Effector memory CD8-positive, alpha-beta T cell (primary cell): ENCODE measurements at regions not wholly inside any gene's neighbourhood (a gene's known extent, or its start where the extent isn't known, plus 50 kb on each side); places are given as distances from the start of the nearest gene placed in this dataset.
A peak's percentile ranks its signal among the peaks of the same experiment; 100 is the strongest.

Experiments used
- ATAC-seq: fragments of 150-1000 bp; cut with Tn5 transposase; replicated peaks from 2 replicates; pipeline ENCODE4 v1.10.0; 2021; ENCODE audit warnings: mild to moderate bottlenecking, moderate library complexity
- DNase-seq, 3 experiments: peaks; one replicate each; pipeline ENCODE4 v3.0.0; 2021
- H3K27ac Mint-ChIP-seq, 2 donors: one replicate each; pipeline ENCODE4 v1.8.0; 2022; ENCODE audit warnings: mild to moderate bottlenecking in 2 of 2, mixed read lengths in 2 of 2, moderate library complexity in 2 of 2
- H3K27me3 Mint-ChIP-seq, 2 donors: one replicate each; pipeline ENCODE4 v1.8.0; 2022; ENCODE audit warnings: mixed read lengths in 2 of 2
- H3K36me3 Mint-ChIP-seq: one replicate; pipeline ENCODE4 v1.8.0; 2022; ENCODE audit warnings: mild to moderate bottlenecking, moderate library complexity, mixed read lengths; ENCODE audit not compliant: insufficient read depth
- H3K4me1 Mint-ChIP-seq, 2 donors: one replicate each; pipeline ENCODE4 v1.8.0; 2022; ENCODE audit warnings: low read depth in 2 of 2, mixed read lengths in 2 of 2
- H3K4me3 Mint-ChIP-seq, 2 donors: one replicate each; pipeline ENCODE4 v1.8.0; 2022; ENCODE audit warnings: mild to moderate bottlenecking in 2 of 2, mixed read lengths in 2 of 2, moderate library complexity in 2 of 2
- H3K9me3 Mint-ChIP-seq, 2 donors: one replicate each; pipeline ENCODE4 v1.8.0; 2022; ENCODE audit warnings: mixed read lengths in 2 of 2

GRCh38 chr2:215598376-215598975, 162.6 kb upstream of the FN1 start:
- ATAC-seq (no peak), DNase-seq (no peak)
- peaks cover 6 to 10% of the 10 kb centered on the region in 2 donors for H3K27me3 Mint-ChIP-seq
- H3K4me1 Mint-ChIP-seq: no peaks in the 10 kb centered on the region
- H3K27ac Mint-ChIP-seq: no peak overlapping the region
- no peak overlapping the region for H3K4me3 Mint-ChIP-seq
- H3K36me3 Mint-ChIP-seq: no peaks in the 10 kb centered on the region
- no peaks in the 10 kb centered on the region for H3K9me3 Mint-ChIP-seq

GRCh38 chr2:215597577-215597976, 161.7 kb upstream of the FN1 start:
- DNase-seq: no peak
- Mint-ChIP-seq H3K9me3 (no peaks in the 10 kb centered on the region), H3K4me1 (no peaks in the 10 kb centered on the region), H3K36me3 (no peaks in the 10 kb centered on the region), H3K27ac (no peak overlapping the region), H3K27me3 (peaks cover 0 to 6% of the 10 kb centered on the region in 2 donors), H3K4me3 (no peak overlapping the region)
- ATAC-seq: no peak

DNA sequence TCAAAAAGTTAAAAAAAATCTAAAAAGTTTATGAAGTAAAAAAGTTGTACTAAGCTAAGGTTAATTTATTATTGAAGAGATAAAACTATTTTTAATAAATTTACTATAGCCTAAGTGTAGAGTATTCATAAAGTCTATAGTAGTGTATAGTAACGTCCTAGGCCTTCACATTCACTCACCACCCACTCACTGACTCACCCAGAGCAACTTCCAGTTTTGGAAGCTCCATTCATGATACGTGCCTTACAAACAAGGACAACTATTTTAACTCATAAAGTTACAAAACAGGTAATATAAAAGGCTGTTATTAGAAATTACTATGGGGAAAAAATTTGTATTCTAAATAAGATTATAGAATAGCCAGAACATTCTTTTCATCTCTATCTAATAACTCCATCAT, 158.9 kb upstream of the FN1 start:
- DNase-seq (no peak), ATAC-seq (no peak)
- Mint-ChIP-seq H3K4me3 (no peak overlapping the region), H3K27me3 (no peaks in the 10 kb centered on the region), H3K27ac (no peak overlapping the region), H3K4me1 (no peaks in the 10 kb centered on the region), H3K36me3 (no peaks in the 10 kb centered on the region), H3K9me3 (no peaks in the 10 kb centered on the region)

DNA sequence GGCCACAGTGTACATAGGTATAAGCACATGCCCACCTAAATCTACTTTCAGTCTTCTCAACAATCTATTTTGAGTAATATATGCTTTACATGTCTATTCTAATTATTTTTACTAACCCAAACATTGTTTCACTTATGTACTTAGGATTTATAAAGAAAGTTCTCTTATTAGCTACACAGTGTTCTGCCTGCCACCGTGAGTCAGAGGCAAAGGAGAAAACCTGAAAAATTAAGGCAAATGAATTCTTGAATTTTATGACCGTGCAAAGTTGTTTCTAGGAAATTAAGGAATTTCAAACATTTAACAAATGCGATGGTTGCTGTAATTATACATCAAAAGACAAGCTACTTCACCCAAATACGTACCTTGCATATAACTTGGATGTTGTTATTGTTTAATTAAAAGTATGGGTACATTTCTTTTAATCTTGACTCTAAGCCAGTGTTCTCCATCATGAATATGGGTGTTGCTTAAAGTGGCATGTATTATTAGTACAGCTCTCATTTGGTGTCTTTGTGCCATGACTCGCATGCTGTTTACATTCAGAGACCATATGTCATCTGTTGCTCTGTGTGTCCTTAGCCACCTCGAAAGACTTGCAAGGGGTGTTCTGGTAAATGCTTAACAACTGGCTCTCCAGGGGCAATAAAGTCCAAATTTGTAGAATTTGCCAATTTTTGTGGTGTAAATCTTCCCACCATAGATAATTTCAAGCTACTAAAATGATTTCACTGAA, 154.3 kb upstream of the FN1 start:
- H3K36me3 Mint-ChIP-seq: no peaks in the 10 kb centered on the region
- no peaks in the 10 kb centered on the region for H3K9me3 Mint-ChIP-seq
- no peak overlapping the region for H3K4me3 Mint-ChIP-seq
- no peak for DNase-seq
- H3K27me3 Mint-ChIP-seq: no peaks in the 10 kb centered on the region
- peak overlapping the region in 1 of 2 donors; percentile 44 for H3K27ac Mint-ChIP-seq
- no peak for ATAC-seq
- H3K4me1 Mint-ChIP-seq: no peaks in the 10 kb centered on the region

DNA sequence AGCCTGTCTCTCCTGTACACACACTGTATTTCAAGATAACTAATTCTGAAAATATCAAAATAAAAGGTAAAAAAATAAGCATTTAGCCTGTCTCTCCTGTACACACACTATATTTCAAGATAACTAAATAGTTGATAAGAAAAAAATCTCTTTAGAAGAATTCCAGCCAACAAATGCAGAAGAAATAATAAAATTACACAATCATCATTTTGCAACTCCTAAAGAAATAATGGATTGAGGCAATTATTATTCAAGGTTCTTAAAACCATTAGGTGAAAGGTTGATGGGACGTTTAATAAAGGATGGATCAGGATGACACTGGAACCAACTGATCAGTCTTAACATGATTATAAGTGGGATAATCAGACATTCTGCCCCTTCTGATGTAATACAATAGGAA, 148.0 kb upstream of the FN1 start:
- Mint-ChIP-seq H3K4me3 (no peak overlapping the region), H3K27me3 (peaks cover 0 to 5% of the 10 kb centered on the region in 2 donors), H3K27ac (no peak overlapping the region), H3K4me1 (no peaks in the 10 kb centered on the region), H3K9me3 (no peaks in the 10 kb centered on the region), H3K36me3 (no peaks in the 10 kb centered on the region)
- ATAC-seq (no peak), DNase-seq (no peak)

DNA sequence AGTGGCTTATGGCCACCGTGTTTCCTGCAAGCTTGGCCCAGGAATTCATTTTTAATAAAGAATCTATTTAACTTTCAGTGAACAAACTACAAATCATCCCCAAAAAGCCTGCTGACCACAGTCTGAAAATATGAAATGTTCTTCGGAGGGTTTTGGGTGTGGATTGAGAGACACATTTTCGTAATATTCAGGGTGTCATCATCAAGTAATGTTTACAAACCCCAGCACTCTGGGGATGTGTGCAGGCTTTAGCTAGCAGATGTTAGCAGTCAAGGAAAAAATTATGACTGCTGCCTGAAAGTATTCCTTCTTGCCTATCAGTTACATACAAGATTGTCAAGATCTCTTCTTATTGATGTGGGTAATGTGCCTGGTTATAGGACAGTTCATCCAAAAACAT, 143.9 kb upstream of the FN1 start:
- H3K9me3 Mint-ChIP-seq: no peaks in the 10 kb centered on the region
- H3K27me3 Mint-ChIP-seq: peaks cover 0 to 12% of the 10 kb centered on the region in 2 donors
- no peaks in the 10 kb centered on the region for H3K4me1 Mint-ChIP-seq
- H3K27ac Mint-ChIP-seq: no peak overlapping the region
- no peaks in the 10 kb centered on the region for H3K36me3 Mint-ChIP-seq
- no peak overlapping the region for H3K4me3 Mint-ChIP-seq
- no peak for ATAC-seq
- no peak for DNase-seq

DNA sequence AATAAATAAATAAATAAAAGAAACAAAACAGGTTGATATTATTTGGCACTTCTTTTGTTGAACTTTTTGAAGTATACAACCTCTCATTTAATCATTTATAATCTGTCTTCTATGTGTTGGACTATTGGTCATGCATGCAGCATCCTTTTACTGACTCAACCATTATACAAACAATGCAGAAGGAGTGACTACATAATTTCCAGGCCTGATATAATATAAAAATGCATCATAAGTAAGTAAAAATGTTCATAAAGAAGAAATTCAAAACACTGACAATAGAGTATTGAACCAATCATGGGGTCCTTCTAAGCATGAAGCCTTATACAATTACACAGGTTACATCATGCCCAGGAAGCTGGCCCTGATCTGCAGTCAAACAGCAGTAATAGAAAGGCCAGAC, 141.5 kb upstream of the FN1 start:
- no peaks in the 10 kb centered on the region for H3K36me3 Mint-ChIP-seq
- no peaks in the 10 kb centered on the region for H3K9me3 Mint-ChIP-seq
- peaks cover 0 to 12% of the 10 kb centered on the region in 2 donors for H3K27me3 Mint-ChIP-seq
- no peak overlapping the region for H3K27ac Mint-ChIP-seq
- DNase-seq: no peak
- H3K4me3 Mint-ChIP-seq: no peak overlapping the region
- H3K4me1 Mint-ChIP-seq: no peaks in the 10 kb centered on the region
- ATAC-seq: no peak

DNA sequence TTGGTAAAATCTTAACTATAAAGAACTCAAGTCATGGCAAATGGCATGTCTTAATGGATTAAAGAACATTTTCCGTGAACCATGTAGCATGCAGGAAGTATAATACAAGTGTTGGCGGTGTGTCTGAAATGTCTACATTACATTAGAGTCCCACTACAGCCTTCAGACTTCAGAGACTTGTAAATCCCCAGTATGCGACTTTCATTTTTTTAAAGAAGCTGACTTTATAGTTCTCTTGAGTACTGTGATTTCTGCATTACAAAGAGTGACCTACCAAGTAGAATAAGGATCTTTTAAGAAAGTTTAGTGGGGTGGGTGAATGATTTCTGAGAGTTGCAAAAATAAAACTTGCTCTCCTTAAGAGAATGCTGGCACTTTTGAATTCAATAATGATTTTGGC, 140.7 kb upstream of the FN1 start:
- Mint-ChIP-seq H3K27me3 (peaks cover 0 to 12% of the 10 kb centered on the region in 2 donors), H3K36me3 (no peaks in the 10 kb centered on the region), H3K9me3 (no peaks in the 10 kb centered on the region), H3K27ac (no peak overlapping the region), H3K4me1 (no peaks in the 10 kb centered on the region), H3K4me3 (no peak overlapping the region)
- DNase-seq (no peak), ATAC-seq (no peak)

GRCh38 chr2:215573496-215573895, 137.6 kb upstream of the FN1 start:
- Mint-ChIP-seq H3K4me1 (no peaks in the 10 kb centered on the region), H3K27me3 (peaks cover 17 to 24% of the 10 kb centered on the region in 2 donors), H3K4me3 (no peak overlapping the region), H3K9me3 (no peaks in the 10 kb centered on the region), H3K27ac (no peak overlapping the region), H3K36me3 (no peaks in the 10 kb centered on the region)
- ATAC-seq (no peak), DNase-seq (no peak)

GRCh38 chr2:215572341-215572848, 136.5 kb upstream of the FN1 start:
- DNase-seq (no peak), ATAC-seq (no peak)
- peaks cover 17 to 29% of the 10 kb centered on the region in 2 donors for H3K27me3 Mint-ChIP-seq
- H3K27ac Mint-ChIP-seq: no peak overlapping the region
- no peaks in the 10 kb centered on the region for H3K36me3 Mint-ChIP-seq
- no peaks in the 10 kb centered on the region for H3K9me3 Mint-ChIP-seq
- H3K4me3 Mint-ChIP-seq: no peak overlapping the region
- H3K4me1 Mint-ChIP-seq: no peaks in the 10 kb centered on the region

- ATAC-seq: no peak
These were observed 135.8 kb upstream of the FN1 start for GRCh38 chr2:215571689-215572088.

GRCh38 chr2:215567504-215567903, 131.6 kb upstream of the FN1 start:
- no peaks in the 10 kb centered on the region for H3K9me3 Mint-ChIP-seq
- no peaks in the 10 kb centered on the region for H3K4me1 Mint-ChIP-seq
- no peak for ATAC-seq
- H3K27me3 Mint-ChIP-seq: peaks cover 19 to 41% of the 10 kb centered on the region in 2 donors
- DNase-seq: no peak
- H3K27ac Mint-ChIP-seq: no peak overlapping the region
- H3K36me3 Mint-ChIP-seq: no peaks in the 10 kb centered on the region
- no peak overlapping the region for H3K4me3 Mint-ChIP-seq

More at GRCh38 chr2:215571689-215572088, 135.8 kb upstream of the FN1 start:
- no peak for DNase-seq
- no peak overlapping the region for H3K4me3 Mint-ChIP-seq
- no peaks in the 10 kb centered on the region for H3K36me3 Mint-ChIP-seq
- H3K27me3 Mint-ChIP-seq: peaks cover 14 to 29% of the 10 kb centered on the region in 2 donors
- no peaks in the 10 kb centered on the region for H3K9me3 Mint-ChIP-seq
- no peak overlapping the region for H3K27ac Mint-ChIP-seq
- no peaks in the 10 kb centered on the region for H3K4me1 Mint-ChIP-seq

- ATAC-seq (no peak), DNase-seq (no peak)
- no peak overlapping the region for H3K27ac Mint-ChIP-seq
- no peaks in the 10 kb centered on the region for H3K9me3 Mint-ChIP-seq
- H3K36me3 Mint-ChIP-seq: no peaks in the 10 kb centered on the region
- H3K27me3 Mint-ChIP-seq: peaks cover 20 to 38% of the 10 kb centered on the region in 2 donors
- H3K4me3 Mint-ChIP-seq: no peak overlapping the region
- no peaks in the 10 kb centered on the region for H3K4me1 Mint-ChIP-seq
These were observed 130.0 kb upstream of the FN1 start for GRCh38 chr2:215565897-215566296.

GRCh38 chr2:215557701-215558100, 121.8 kb upstream of the FN1 start:
- peaks cover 4 to 7% of the 10 kb centered on the region in 2 donors for H3K27me3 Mint-ChIP-seq
- H3K9me3 Mint-ChIP-seq: no peaks in the 10 kb centered on the region
- DNase-seq (no peak), ATAC-seq (no peak)
- no peak overlapping the region for H3K4me3 Mint-ChIP-seq
- H3K36me3 Mint-ChIP-seq: no peaks in the 10 kb centered on the region
- no peaks in the 10 kb centered on the region for H3K4me1 Mint-ChIP-seq
- no peak overlapping the region for H3K27ac Mint-ChIP-seq
